Colonic mucosa (tissue), 4 donors: ENCODE measurements at regions not wholly inside any gene's neighbourhood (a gene's known extent, or its start where the extent isn't known, plus 50 kb on each side); places are given as distances from the start of the nearest gene placed in this dataset.
"Not testable (repeated sequence)": the region's sequence is repeated elsewhere in the genome, so short reads cannot be mapped to it uniquely, and the experiment has no call there.

Source experiments
- DNase-seq: peaks from one replicate; pipeline ENCODE4 v3.0.0-alpha.2; 2020
- H3K27ac ChIP-seq: fragments of 200-600 bp; one replicate; pipeline ENCODE4 v1.8.0; 2021
- H3K27me3 ChIP-seq: fragments of 200-600 bp; one replicate; pipeline ENCODE4 v1.8.0; 2021
- H3K36me3 ChIP-seq: fragments of 200-600 bp; one replicate; pipeline ENCODE4 v1.8.0; 2021
- H3K4me1 ChIP-seq: fragments of 200-600 bp; one replicate; pipeline ENCODE4 v1.8.0; 2021; ENCODE audit warnings: mild to moderate bottlenecking
- H3K4me3 ChIP-seq: fragments of 200-600 bp; one replicate; pipeline ENCODE4 v1.8.0; 2021
- H3K9ac ChIP-seq, 2 donors: one replicate each; pipeline ENCODE4 v1.7.0; 2013; ENCODE audit warnings: control low read depth in 2 of 2, low read depth in 2 of 2, low read length in 2 of 2
- H3K9me3 ChIP-seq: fragments of 200-600 bp; one replicate; pipeline ENCODE4 v1.8.0; 2021
- intact Hi-C: fragments of 100-400 bp; cut with DNase I; formaldehyde crosslinking; loops from one replicate; pipeline ENCODE4 v1.14.1; 2022
- TF ChIP-seq, protein P1 (sequence below): fragments of 200-600 bp; IDR thresholded peaks from one replicate; pipeline ENCODE4 v1.8.0; 2022; ENCODE audit warnings: antibody characterized with exemption, mild to moderate bottlenecking
- donor health status: healthy.
- donor health status: DM: no; HTN: no; CAD: no.
- donor health status: DM: no; HTN: no; CAD: no.

DNA sequence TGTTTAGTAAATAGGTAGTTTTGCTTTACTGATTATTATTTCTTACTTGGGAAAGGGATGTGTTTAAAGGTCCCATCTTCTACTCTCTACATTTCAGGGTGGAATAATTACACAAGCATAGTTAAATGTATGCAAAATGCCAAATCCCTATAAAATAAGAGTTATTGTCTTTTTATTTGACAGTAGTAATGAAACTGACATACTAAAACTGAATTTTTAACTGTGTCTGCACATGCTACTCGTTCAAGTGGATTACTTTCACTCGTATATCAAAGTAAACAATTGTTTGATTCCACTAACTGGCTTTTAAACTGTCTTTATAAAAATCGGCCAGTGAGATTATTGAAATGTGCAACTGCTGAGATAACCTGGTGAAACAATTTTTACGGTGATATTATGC lies 602.9 kb upstream of the ADGRB3 start:
- H3K9ac ChIP-seq = no peak overlapping the region
- no peak overlapping the region for H3K27ac ChIP-seq
- intact Hi-C loops = no loop called here
- TF ChIP-seq, protein P1, sequence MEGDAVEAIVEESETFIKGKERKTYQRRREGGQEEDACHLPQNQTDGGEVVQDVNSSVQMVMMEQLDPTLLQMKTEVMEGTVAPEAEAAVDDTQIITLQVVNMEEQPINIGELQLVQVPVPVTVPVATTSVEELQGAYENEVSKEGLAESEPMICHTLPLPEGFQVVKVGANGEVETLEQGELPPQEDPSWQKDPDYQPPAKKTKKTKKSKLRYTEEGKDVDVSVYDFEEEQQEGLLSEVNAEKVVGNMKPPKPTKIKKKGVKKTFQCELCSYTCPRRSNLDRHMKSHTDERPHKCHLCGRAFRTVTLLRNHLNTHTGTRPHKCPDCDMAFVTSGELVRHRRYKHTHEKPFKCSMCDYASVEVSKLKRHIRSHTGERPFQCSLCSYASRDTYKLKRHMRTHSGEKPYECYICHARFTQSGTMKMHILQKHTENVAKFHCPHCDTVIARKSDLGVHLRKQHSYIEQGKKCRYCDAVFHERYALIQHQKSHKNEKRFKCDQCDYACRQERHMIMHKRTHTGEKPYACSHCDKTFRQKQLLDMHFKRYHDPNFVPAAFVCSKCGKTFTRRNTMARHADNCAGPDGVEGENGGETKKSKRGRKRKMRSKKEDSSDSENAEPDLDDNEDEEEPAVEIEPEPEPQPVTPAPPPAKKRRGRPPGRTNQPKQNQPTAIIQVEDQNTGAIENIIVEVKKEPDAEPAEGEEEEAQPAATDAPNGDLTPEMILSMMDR = no peak
- no peaks in the 10 kb centered on the region for H3K4me1 ChIP-seq
- H3K9me3 ChIP-seq = no peaks in the 10 kb centered on the region
- no peak for DNase-seq
- no peaks in the 10 kb centered on the region for H3K36me3 ChIP-seq
- no peaks in the 10 kb centered on the region for H3K27me3 ChIP-seq
- no peak overlapping the region for H3K4me3 ChIP-seq

DNA sequence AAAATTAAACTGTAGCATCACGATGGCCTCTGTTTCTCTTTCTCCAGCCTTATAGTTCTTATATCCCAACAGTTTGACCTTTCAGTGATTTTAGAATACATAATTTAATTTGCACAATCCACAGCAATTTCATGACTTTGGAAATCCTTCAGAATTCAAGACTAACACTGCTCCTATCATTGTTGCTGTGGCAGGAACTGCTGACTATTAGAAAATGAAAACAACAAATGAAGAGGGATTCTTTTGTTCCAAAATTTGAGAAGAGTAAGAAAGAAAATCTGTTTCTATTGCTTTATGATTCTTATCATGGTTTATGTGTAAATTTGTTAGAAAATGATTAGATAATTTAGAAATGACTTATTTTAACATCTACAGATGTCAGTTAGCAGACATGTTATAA lies 604.0 kb upstream of the ADGRB3 start:
- intact Hi-C loops = no loop called here
- no peak overlapping the region for H3K27ac ChIP-seq
- H3K9ac ChIP-seq = no peak overlapping the region
- no peak overlapping the region for H3K4me3 ChIP-seq
- no peaks in the 10 kb centered on the region for H3K4me1 ChIP-seq
- TF ChIP-seq, protein P1 = no peak
- no peaks in the 10 kb centered on the region for H3K9me3 ChIP-seq
- no peaks in the 10 kb centered on the region for H3K36me3 ChIP-seq
- no peak for DNase-seq
- H3K27me3 ChIP-seq = no peaks in the 10 kb centered on the region

DNA sequence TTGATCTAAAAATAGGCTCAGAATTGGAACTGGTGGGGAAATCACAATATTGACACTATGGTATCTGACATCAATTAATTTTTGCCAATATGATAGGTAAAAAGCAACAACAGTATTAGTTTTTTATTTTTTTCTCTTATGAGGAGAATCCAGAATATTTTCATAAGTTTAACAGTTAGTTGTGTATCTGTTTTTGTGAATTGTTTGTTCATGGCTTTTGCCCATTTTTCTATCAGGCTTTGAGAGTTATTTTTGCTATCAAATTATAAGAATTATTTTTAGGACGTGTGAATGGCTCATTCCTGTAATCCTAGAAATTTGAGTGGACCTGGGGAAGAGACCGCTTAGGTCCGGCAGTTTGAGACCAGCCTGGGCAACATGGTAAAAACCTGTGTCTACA lies 608.6 kb upstream of the ADGRB3 start:
- intact Hi-C loops = no loop called here
- H3K36me3 ChIP-seq = no peaks in the 10 kb centered on the region
- H3K9ac ChIP-seq = no peak overlapping the region
- no peaks in the 10 kb centered on the region for H3K27me3 ChIP-seq
- H3K9me3 ChIP-seq = no peaks in the 10 kb centered on the region
- no peak overlapping the region for H3K4me3 ChIP-seq
- TF ChIP-seq, protein P1 = no peak
- DNase-seq = no peak
- H3K4me1 ChIP-seq = no peaks in the 10 kb centered on the region
- H3K27ac ChIP-seq = no peak overlapping the region

DNA sequence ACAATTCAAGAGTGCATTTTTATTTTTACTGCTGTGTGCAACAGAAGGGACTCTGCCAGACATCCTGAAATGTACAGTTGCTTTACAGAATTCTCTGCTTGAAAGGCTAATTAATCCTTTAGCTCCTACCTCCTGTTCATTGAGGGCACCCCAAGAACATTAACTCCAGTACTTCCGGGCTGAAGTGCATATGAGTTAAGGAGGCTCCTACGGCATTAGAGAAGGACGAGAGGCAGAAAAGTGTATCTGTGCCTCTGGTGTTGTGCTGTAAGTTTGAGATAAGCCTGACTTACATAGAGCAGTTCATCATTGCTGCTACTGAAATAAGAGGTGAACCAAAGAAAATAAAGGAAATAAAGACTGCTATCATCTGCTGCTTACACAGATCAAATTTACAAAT lies 609.3 kb upstream of the ADGRB3 start:
- H3K9ac ChIP-seq = no peak overlapping the region
- intact Hi-C loops = no loop called here
- H3K27me3 ChIP-seq = no peaks in the 10 kb centered on the region
- no peak for DNase-seq
- TF ChIP-seq, protein P1 = no peak
- H3K4me3 ChIP-seq = no peak overlapping the region
- H3K4me1 ChIP-seq = no peaks in the 10 kb centered on the region
- no peaks in the 10 kb centered on the region for H3K36me3 ChIP-seq
- H3K9me3 ChIP-seq = no peaks in the 10 kb centered on the region
- no peak overlapping the region for H3K27ac ChIP-seq

DNA sequence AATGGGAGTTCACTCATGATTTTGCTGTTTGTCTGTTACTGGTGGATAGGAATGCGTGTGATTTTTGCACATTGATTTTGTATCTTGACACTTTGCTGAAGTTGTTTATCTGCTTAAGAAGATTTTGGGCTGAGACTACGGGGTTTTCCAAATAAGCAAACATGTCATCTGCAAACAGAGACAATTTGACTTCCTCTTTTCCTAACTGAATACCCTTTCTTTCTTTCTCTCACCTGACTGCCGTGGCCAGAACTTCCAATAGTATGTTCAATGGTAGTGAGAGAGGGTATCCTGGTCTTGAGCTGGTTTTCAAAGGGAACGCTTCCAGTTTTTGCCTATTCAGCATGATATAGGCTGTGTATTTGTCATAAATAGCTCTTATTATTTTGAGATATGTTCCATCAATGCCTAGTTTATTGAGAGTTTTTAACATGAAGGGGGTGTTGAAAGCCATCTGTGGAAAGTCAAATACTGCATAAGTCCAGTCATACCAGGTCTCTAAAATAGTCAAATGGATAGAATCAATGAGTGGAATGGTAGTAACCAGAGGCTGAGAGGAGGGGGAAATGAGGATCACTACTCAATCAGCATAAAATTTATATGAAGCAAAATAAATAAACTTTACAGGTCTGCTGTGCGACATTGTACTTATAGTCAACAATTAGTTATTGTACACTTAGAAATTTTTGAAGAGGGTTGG lies 610.4 kb upstream of the ADGRB3 start:
- intact Hi-C loops = no loop called here
- TF ChIP-seq, protein P1 = no peak

DNA sequence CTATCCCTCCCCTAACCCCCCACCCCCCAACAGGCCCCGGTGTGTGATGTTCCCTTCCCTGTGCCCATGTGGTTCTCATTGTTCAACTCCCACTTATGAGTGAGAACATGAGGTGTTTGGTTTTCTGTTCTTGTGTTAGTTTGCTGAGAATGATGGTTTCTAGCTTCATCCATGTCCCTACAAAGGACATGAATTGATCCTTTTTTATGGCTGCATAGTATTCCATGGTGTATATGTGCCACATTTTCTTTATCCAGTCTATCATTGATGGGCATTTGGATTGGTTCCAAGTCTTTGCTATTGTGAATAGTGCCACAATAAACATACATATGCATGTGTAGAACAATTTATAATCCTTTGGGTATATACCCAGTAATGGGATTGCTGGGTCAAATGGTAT lies 612.1 kb upstream of the ADGRB3 start:
- H3K27ac ChIP-seq, H3K4me3 ChIP-seq, intact Hi-C loops, DNase-seq, H3K9me3 ChIP-seq, H3K9ac ChIP-seq, H3K36me3 ChIP-seq, H3K27me3 ChIP-seq, H3K4me1 ChIP-seq: not testable (repeated sequence)

More for the DNA sequence above, 610.4 kb upstream of the ADGRB3 start:
- Histone ChIP-seq H3K4me1 (no peaks in the 10 kb centered on the region), H3K4me3 (no peak overlapping the region), H3K36me3 (no peaks in the 10 kb centered on the region), H3K27me3 (no peaks in the 10 kb centered on the region), H3K9me3 (no peaks in the 10 kb centered on the region), H3K27ac (no peak overlapping the region), H3K9ac (no peak overlapping the region)
- no peak for DNase-seq
